ENCODE measurements at regions not wholly inside any gene's neighbourhood (a gene's known extent, or its start where the extent isn't known, plus 50 kb on each side); places are given as distances from the start of the nearest gene placed in this dataset.

DNA sequence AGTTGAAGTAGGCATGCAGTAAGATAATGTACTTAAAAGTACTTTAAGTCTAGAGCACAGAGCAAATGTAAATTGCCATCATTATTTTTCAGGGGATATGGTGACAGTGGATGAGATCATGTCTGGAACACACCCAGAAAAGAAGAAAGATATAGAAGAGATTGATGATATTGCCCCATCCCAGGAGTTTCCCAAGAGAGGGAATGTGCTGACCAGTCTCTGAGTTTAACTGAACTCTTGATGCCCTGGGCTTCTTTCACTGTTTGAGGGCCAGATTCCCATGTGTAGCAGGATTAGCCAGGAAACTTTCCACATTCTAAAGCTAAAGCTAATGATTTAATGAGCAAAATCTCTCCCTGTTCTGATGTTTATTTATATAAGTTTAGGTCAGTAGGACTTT is 366.8 kb upstream of the UMPS start:
- TF ChIP-seq, protein P1, sequence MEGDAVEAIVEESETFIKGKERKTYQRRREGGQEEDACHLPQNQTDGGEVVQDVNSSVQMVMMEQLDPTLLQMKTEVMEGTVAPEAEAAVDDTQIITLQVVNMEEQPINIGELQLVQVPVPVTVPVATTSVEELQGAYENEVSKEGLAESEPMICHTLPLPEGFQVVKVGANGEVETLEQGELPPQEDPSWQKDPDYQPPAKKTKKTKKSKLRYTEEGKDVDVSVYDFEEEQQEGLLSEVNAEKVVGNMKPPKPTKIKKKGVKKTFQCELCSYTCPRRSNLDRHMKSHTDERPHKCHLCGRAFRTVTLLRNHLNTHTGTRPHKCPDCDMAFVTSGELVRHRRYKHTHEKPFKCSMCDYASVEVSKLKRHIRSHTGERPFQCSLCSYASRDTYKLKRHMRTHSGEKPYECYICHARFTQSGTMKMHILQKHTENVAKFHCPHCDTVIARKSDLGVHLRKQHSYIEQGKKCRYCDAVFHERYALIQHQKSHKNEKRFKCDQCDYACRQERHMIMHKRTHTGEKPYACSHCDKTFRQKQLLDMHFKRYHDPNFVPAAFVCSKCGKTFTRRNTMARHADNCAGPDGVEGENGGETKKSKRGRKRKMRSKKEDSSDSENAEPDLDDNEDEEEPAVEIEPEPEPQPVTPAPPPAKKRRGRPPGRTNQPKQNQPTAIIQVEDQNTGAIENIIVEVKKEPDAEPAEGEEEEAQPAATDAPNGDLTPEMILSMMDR (IDR thresholded peaks at IDR 0.05; ENCODE audit: low read depth, low read length, missing input control), result no peak
- TF ChIP-seq, protein P2, sequence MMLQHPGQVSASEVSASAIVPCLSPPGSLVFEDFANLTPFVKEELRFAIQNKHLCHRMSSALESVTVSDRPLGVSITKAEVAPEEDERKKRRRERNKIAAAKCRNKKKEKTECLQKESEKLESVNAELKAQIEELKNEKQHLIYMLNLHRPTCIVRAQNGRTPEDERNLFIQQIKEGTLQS (IDR thresholded peaks at IDR 0.05), result no peak

All from liver (tissue), 3 donors.